H1 (cell line): ENCODE measurements at regions not wholly inside any gene's neighbourhood (a gene's known extent, or its start where the extent isn't known, plus 50 kb on each side); places are given as distances from the start of the nearest gene placed in this dataset.

Experiments used
- CTCF ChIA-PET: fragments of 300-600 bp; sonication (Branson Sonifier 250); formaldehyde crosslinking; loops from one replicate; lab custom pipeline; 2021; ENCODE audit not compliant: partially characterized antibody; lab: Charles Lee
- POLR2A ChIA-PET: fragments of 300-600 bp; sonication (Branson Sonifier 250); formaldehyde crosslinking; loops from one replicate; lab custom pipeline; 2021; ENCODE audit warnings: inconsistent platforms; ENCODE audit not compliant: partially characterized antibody; lab: Charles Lee
- DNase-seq, 2 experiments: peaks; one replicate each; pipeline versions ENCODE4 v3.0.0 to v3.0.0-alpha.2; 2010 to 2022; ENCODE audit warnings: low spot score in 2 of 2, low read depth in 1 of 2, mixed read lengths in 1 of 2
- FAIRE-seq: peaks from 2 replicates; lab custom pipeline; 2011; peaks lifted over from hg19 to GRCh38; lab: Jason Lieb, UNC
- H2AFZ ChIP-seq: 2 replicates; pipeline ENCODE4 v1.8.1; 2012; ENCODE audit warnings: low read length, inconsistent platforms
- H2AK5ac ChIP-seq: 2 replicates; pipeline ENCODE4 v1.6.1; 2013; ENCODE audit warnings: low read depth, low read length
- H2BK120ac ChIP-seq: replicated peaks from 2 replicates; pipeline ENCODE3; 2013; ENCODE audit warnings: low read depth, low read length, inconsistent platforms
- H2BK12ac ChIP-seq: 2 replicates; pipeline ENCODE4 v1.6.1; 2013; ENCODE audit warnings: low read depth, low read length
- H2BK15ac ChIP-seq: 2 replicates; pipeline ENCODE4 v1.6.1; 2013; ENCODE audit warnings: low read length
- H2BK20ac ChIP-seq: 2 replicates; pipeline ENCODE4 v1.6.1; 2013; ENCODE audit warnings: low read length
- H2BK5ac ChIP-seq: 2 replicates; pipeline ENCODE4 v1.6.1; 2013; ENCODE audit warnings: low read depth, low read length
- H3K14ac ChIP-seq: 2 replicates; pipeline ENCODE4 v1.6.1; 2013; ENCODE audit warnings: inconsistent platforms; ENCODE audit not compliant: insufficient read length
- H3K18ac ChIP-seq: 2 replicates; pipeline ENCODE4 v1.6.1; 2013; ENCODE audit warnings: low read length; ENCODE audit errors: extremely low read depth
- H3K23ac ChIP-seq: 2 replicates; pipeline ENCODE4 v1.6.1; 2013; ENCODE audit warnings: inconsistent platforms; ENCODE audit not compliant: insufficient read length
- H3K23me2 ChIP-seq: 2 replicates; pipeline ENCODE4 v1.6.1; 2013; ENCODE audit warnings: low read depth, low read length
- H3K27ac ChIP-seq: 2 replicates; pipeline ENCODE4 v1.6.1; 2011; ENCODE audit warnings: low read depth, low read length, inconsistent platforms
- H3K27me3 ChIP-seq, 4 experiments: replicated peaks in 1 of 4; 1 replicate in 1 of 4; 2 replicates in 3 of 4; pipeline versions ENCODE4 v1.6.1 to v1.8.1; 2011 to 2013; ENCODE audit warnings: low read length in 3 of 4, mild to moderate bottlenecking in 3 of 4, inconsistent platforms in 2 of 4, mixed read lengths in 2 of 4, moderate library complexity in 1 of 4; ENCODE audit not compliant: control insufficient read depth in 3 of 4, insufficient read depth in 3 of 4; ENCODE audit errors: extremely low read depth in 1 of 4
- H3K36me3 ChIP-seq, 4 experiments: 2 replicates each; pipeline versions ENCODE4 v1.6.1 to v1.8.1; 2011 to 2013; ENCODE audit warnings: mild to moderate bottlenecking in 4 of 4, low read length in 3 of 4, moderate library complexity in 2 of 4, control low read depth in 1 of 4, inconsistent platforms in 1 of 4; ENCODE audit not compliant: insufficient read depth in 4 of 4, control insufficient read depth in 2 of 4
- H3K4ac ChIP-seq: replicated peaks from 2 replicates; pipeline ENCODE3; 2013; ENCODE audit warnings: low read length, low read depth, mixed read lengths, inconsistent platforms; ENCODE audit not compliant: insufficient read length
- H3K4me1 ChIP-seq, 4 experiments: replicated peaks in 1 of 4; 1 replicate in 1 of 4; 2 replicates in 3 of 4; pipeline versions ENCODE4 v1.6.1 to v1.8.1; 2011 to 2013; ENCODE audit warnings: low read length in 3 of 4, inconsistent platforms in 2 of 4, mixed read lengths in 1 of 4; ENCODE audit not compliant: insufficient read depth in 4 of 4, control insufficient read depth in 3 of 4
- H3K4me2 ChIP-seq, 2 experiments: 2 replicates each; pipeline versions ENCODE4 v1.6.1 to v1.8.1; 2011 to 2013; ENCODE audit warnings: low read depth in 2 of 2, low read length in 2 of 2, control low read depth in 1 of 2, inconsistent platforms in 1 of 2, mild to moderate bottlenecking in 1 of 2; ENCODE audit not compliant: insufficient read depth in 1 of 2
- H3K4me3 ChIP-seq, 4 experiments: fragments of 200-600, 300-600 bp in 1 of 4; sonication (generic), shearing (Covaris generic), sonication (Bioruptor Twin) in 1 of 4; 2 replicates each; pipeline versions ENCODE4 v1.5.1 to v1.8.1; 2011 to 2016; ENCODE audit warnings: low read length in 4 of 4, low read depth in 3 of 4, control low read depth in 2 of 4, inconsistent platforms in 2 of 4, mild to moderate bottlenecking in 2 of 4, mixed read lengths in 1 of 4, moderate library complexity in 1 of 4; ENCODE audit not compliant: insufficient read depth in 2 of 4; ENCODE audit errors: extremely low read depth in 1 of 4
- H3K56ac ChIP-seq: replicated peaks from 2 replicates; pipeline ENCODE3; 2013; ENCODE audit warnings: low read depth, mild to moderate bottlenecking, mixed read lengths, low read length, inconsistent platforms; ENCODE audit not compliant: insufficient read length
- H3K79me1 ChIP-seq: 2 replicates; pipeline ENCODE4 v1.6.1; 2013; ENCODE audit warnings: low read depth, low read length, control low read depth
- H3K79me2 ChIP-seq, 2 experiments: 2 replicates each; pipeline versions ENCODE4 v1.6.1 to v1.8.1; 2012 to 2013; ENCODE audit warnings: low read length in 2 of 2, mild to moderate bottlenecking in 2 of 2, inconsistent platforms in 1 of 2; ENCODE audit not compliant: insufficient read depth in 2 of 2, control insufficient read depth in 1 of 2
- H3K9ac ChIP-seq, 4 experiments: replicated peaks in 1 of 4; 1 replicate in 1 of 4; 2 replicates in 3 of 4; pipeline versions ENCODE4 v1.6.1 to v1.8.1; 2011 to 2013; ENCODE audit warnings: low read depth in 3 of 4, low read length in 3 of 4, control low read depth in 2 of 4, mild to moderate bottlenecking in 2 of 4, moderate library complexity in 2 of 4, inconsistent platforms in 1 of 4; ENCODE audit errors: extremely low read depth in 1 of 4
- H3K9me3 ChIP-seq, 2 experiments: 2 replicates each; pipeline versions ENCODE4 v1.6.1 to v1.8.1; 2012 to 2013; ENCODE audit warnings: mild to moderate bottlenecking in 2 of 2, moderate library complexity in 2 of 2, control low read depth in 1 of 2, inconsistent platforms in 1 of 2, low read depth in 1 of 2, low read length in 1 of 2, mixed read lengths in 1 of 2; ENCODE audit not compliant: insufficient read depth in 2 of 2
- H4K20me1 ChIP-seq, 2 experiments: replicated peaks in 1 of 2; 2 replicates each; pipeline versions ENCODE3 to v1.8.1; 2011 to 2013; ENCODE audit warnings: inconsistent platforms in 2 of 2, low read length in 2 of 2, mild to moderate bottlenecking in 1 of 2; ENCODE audit not compliant: insufficient read depth in 2 of 2, control insufficient read depth in 1 of 2
- H4K5ac ChIP-seq: 2 replicates; pipeline ENCODE4 v1.6.1; 2013; ENCODE audit warnings: low read length, low read depth, mixed read lengths, inconsistent platforms; ENCODE audit not compliant: insufficient read length
- H4K8ac ChIP-seq: 2 replicates; pipeline ENCODE4 v1.8.0; 2013; ENCODE audit warnings: mild to moderate bottlenecking, moderate library complexity, low read length, inconsistent platforms; ENCODE audit not compliant: insufficient read depth; ENCODE audit errors: extremely low read depth
- H4K91ac ChIP-seq: replicated peaks from 2 replicates; pipeline ENCODE3; 2013; ENCODE audit warnings: low read length, mixed read lengths, inconsistent platforms; ENCODE audit not compliant: insufficient read length
- CHD1 ChIP-seq: IDR thresholded peaks from 2 replicates; pipeline ENCODE4 v1.6.1; 2012; ENCODE audit warnings: low read depth, low read length, improper control_type of control experiment
- E2F6 ChIP-seq: IDR thresholded peaks from 2 replicates; pipeline ENCODE4 v1.6.1; 2012; ENCODE audit warnings: inconsistent platforms
- EP300 ChIP-seq, 2 experiments: IDR thresholded peaks; 1 replicate in 1 of 2; 2 replicates in 1 of 2; pipeline ENCODE4 v1.6.1; 2011 to 2012; ENCODE audit warnings: low read depth in 2 of 2, low read length in 2 of 2, mild to moderate bottlenecking in 2 of 2, borderline replicate concordance in 1 of 2, inconsistent platforms in 1 of 2, moderate library complexity in 1 of 2
- NRF1 ChIP-seq: IDR thresholded peaks from 2 replicates; pipeline ENCODE4 v1.6.1; 2011; ENCODE audit warnings: mild to moderate bottlenecking, low read depth, low read length, improper control_type of control experiment
- PHF8 ChIP-seq: fragments of 200-600 bp; sonication (generic); conservative IDR thresholded peaks from 2 replicates; pipeline ENCODE4 v1.7.1; 2012; ENCODE audit warnings: low read depth, mild to moderate bottlenecking, inconsistent platforms, low read length, moderate library complexity
- RBBP5 ChIP-seq: IDR thresholded peaks from 2 replicates; pipeline ENCODE4 v1.7.1; 2012; ENCODE audit warnings: low read depth, mild to moderate bottlenecking, inconsistent platforms, low read length, moderate library complexity, borderline replicate concordance
- SIX5 ChIP-seq: IDR thresholded peaks from 2 replicates; pipeline ENCODE4 v1.6.1; 2011; ENCODE audit warnings: mild to moderate bottlenecking, low read depth, low read length
- SRF ChIP-seq: IDR thresholded peaks from 2 replicates; pipeline ENCODE4 v1.6.1; 2011; ENCODE audit warnings: mild to moderate bottlenecking, low read depth, low read length, moderate library complexity
- TAF7 ChIP-seq: optimal IDR thresholded peaks from 2 replicates; pipeline ENCODE3; 2011; ENCODE audit warnings: low read depth, mild to moderate bottlenecking, inconsistent platforms, low read length, moderate library complexity, borderline replicate concordance
- TEAD4 ChIP-seq: IDR thresholded peaks from 2 replicates; pipeline ENCODE4 v1.6.1; 2012; ENCODE audit warnings: low read depth, low read length, inconsistent platforms, mixed read lengths
- WGBS, 2 experiments: shearing (Covaris generic) in 1 of 2; methylation state at CpG; one replicate each; pipeline versions ENCODE4 v1.1.6 to v1.1.7; 2013 to 2015; ENCODE audit warnings: low lambda C conversion rate in 2 of 2, mixed read lengths in 2 of 2, inconsistent platforms in 1 of 2, low coverage in 1 of 2, missing lambda C conversion rate in 1 of 2; ENCODE audit not compliant: insufficient replicate concordance in 2 of 2, insufficient coverage in 1 of 2, insufficient read length in 1 of 2; ENCODE audit errors: extremely low coverage in 1 of 2, missing lambda C conversion rate in 1 of 2; 5-methylcytosine and 5-hydroxymethylcytosine counted together

GRCh38 chr2:226461981-226462380 lies 337.6 kb downstream of the IRS1 start:
- Histone ChIP-seq H3K27me3 (no peaks in the 10 kb centered on the region), H2BK12ac (no peak overlapping the region), H2AFZ (no peak overlapping the region), H3K4ac (no peak overlapping the region), H4K20me1 (no peaks in the 10 kb centered on the region), H2BK15ac (no peak overlapping the region), H3K9me3 (no peaks in the 10 kb centered on the region), H2BK5ac (no peak overlapping the region), H3K23ac (no peak overlapping the region), H4K8ac (no peak overlapping the region), H3K4me1 (no peaks in the 10 kb centered on the region), H3K18ac (no peak overlapping the region), H2AK5ac (no peak overlapping the region), H4K5ac (no peak overlapping the region), H2BK120ac (no peak overlapping the region), H4K91ac (no peak overlapping the region), H3K56ac (no peak overlapping the region)
- WGBS, 2 experiments, result 82% methylated on average over 4 of the region's 4 CpGs; no CpG with 5 or more reads in 1 of the 2 experiments
- POLR2A ChIA-PET, result no interaction called here
- TF ChIP-seq SRF (no peak), SIX5 (no peak), TEAD4 (no peak), E2F6 (no peak), CHD1 (no peak), TAF7 (no peak), PHF8 (no peak), RBBP5 (no peak), EP300 (IDR thresholded peaks at IDR 0.05; ENCODE audit: borderline replicate concordance in 1 of 2, low read depth in 2 of 2, low read length in 2 of 2) (no peak), NRF1 (no peak)
- TF ChIP-seq, all 59 proteins: peak for 0
- Histone ChIP-seq H3K4me2 (no peak overlapping the region), H3K23me2 (no peaks in the 10 kb centered on the region), H3K4me3 (no peak overlapping the region), H3K79me2 (no peaks in the 10 kb centered on the region), H3K79me1 (no peaks in the 10 kb centered on the region), H3K14ac (peak overlapping the region; percentile 55), H3K9ac (no peak overlapping the region), H2BK20ac (no peak overlapping the region), H3K36me3 (no peaks in the 10 kb centered on the region), H3K27ac (no peak overlapping the region)
- CTCF ChIA-PET, result no interaction called here
- FAIRE-seq (no peak), DNase-seq (no peak)
